Natural killer cell (primary cell): ENCODE measurements at regions not wholly inside any gene's neighbourhood (a gene's known extent, or its start where the extent isn't known, plus 50 kb on each side); places are given as distances from the start of the nearest gene placed in this dataset.

ENCODE experiments used
- ATAC-seq, 3 donors: fragments of 150-1000 bp in 2 of 3; fragments of 200-7000 bp in 1 of 3; cut with Tn5 transposase; 1 replicate in 1 of 3; 2 replicates in 2 of 3; pipeline ENCODE4 v1.10.0; 2021; ENCODE audit warnings: mild to moderate bottlenecking in 2 of 3, moderate library complexity in 2 of 3
- DNase-seq, 2 donors: peaks; one replicate each; pipeline versions ENCODE4 v3.0.0 to v3.0.0-alpha.2; 2013 to 2021; ENCODE audit warnings: mixed read lengths in 1 of 2
- H3K27ac ChIP-seq: one replicate; pipeline ENCODE4 v1.5.1; 2013; ENCODE audit warnings: mild to moderate bottlenecking, low read length
- H3K27me3 ChIP-seq: one replicate; pipeline ENCODE4 v1.6.1; 2013; ENCODE audit warnings: low read length; ENCODE audit not compliant: control insufficient read depth, insufficient read depth
- H3K36me3 ChIP-seq: one replicate; pipeline ENCODE4 v1.6.1; 2013; ENCODE audit warnings: low read length; ENCODE audit not compliant: control insufficient read depth, insufficient read depth
- H3K4me1 ChIP-seq: one replicate; pipeline ENCODE4 v1.6.1; 2013; ENCODE audit warnings: low read length; ENCODE audit not compliant: control insufficient read depth, insufficient read depth
- H3K4me3 ChIP-seq: one replicate; pipeline ENCODE4 v1.5.1; 2013; ENCODE audit warnings: low read length
- H3K9me3 ChIP-seq: one replicate; pipeline ENCODE4 v1.6.1; 2013; ENCODE audit warnings: low read length; ENCODE audit not compliant: control insufficient read depth, insufficient read depth
- H3K27ac Mint-ChIP-seq, 2 donors: one replicate each; pipeline ENCODE4 v1.8.0; 2022; ENCODE audit warnings: mild to moderate bottlenecking in 2 of 2, mixed read lengths in 2 of 2, moderate library complexity in 1 of 2
- H3K27me3 Mint-ChIP-seq, 2 donors: one replicate each; pipeline ENCODE4 v1.8.0; 2022; ENCODE audit warnings: low read depth in 2 of 2, mixed read lengths in 2 of 2
- H3K36me3 Mint-ChIP-seq: one replicate; pipeline ENCODE4 v1.8.0; 2022; ENCODE audit warnings: mixed read lengths
- H3K4me1 Mint-ChIP-seq, 2 donors: one replicate each; pipeline ENCODE4 v1.8.0; 2022; ENCODE audit warnings: mixed read lengths in 2 of 2
- H3K4me3 Mint-ChIP-seq: one replicate; pipeline ENCODE4 v1.8.0; 2022; ENCODE audit warnings: mild to moderate bottlenecking, moderate library complexity, mixed read lengths
- H3K9me3 Mint-ChIP-seq, 2 donors: one replicate each; pipeline ENCODE4 v1.8.0; 2022; ENCODE audit warnings: mixed read lengths in 2 of 2
- WGBS: methylation state at CpG from one replicate; pipeline ENCODE4 v1.1.7; 2013; ENCODE audit warnings: missing lambda C conversion rate; ENCODE audit not compliant: insufficient coverage; 5-methylcytosine and 5-hydroxymethylcytosine counted together
- intact Hi-C: fragments of 100-400 bp; cut with micrococcal nuclease; formaldehyde crosslinking; loops from one replicate; pipeline ENCODE4 v1.14.2; 2022
- TF ChIP-seq, protein P1 (sequence below): fragments of 200-600 bp; IDR thresholded peaks from one replicate; pipeline ENCODE4 v1.8.0; 2022; ENCODE audit warnings: antibody characterized with exemption

DNA sequence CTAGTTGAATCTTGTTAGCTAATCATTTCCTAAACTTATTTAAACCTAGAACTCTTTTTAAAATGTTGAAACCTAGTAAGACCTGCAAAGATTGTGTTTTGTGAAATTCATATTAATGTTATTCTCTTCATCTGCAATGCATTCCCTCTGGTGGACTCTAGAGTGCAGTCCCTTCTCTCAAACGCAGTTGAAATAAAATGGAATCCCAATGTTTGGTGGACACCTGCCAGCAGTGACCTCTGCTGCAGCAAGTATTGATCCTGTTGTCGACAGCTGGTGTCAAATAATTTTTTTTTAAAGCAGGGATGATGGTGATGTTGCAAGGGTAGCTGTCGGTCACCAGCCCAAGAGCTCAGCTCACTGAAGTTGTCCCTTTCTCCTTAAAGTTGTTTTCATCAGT lies 492.0 kb downstream of the ZIC3 start:
- H3K27ac Mint-ChIP-seq = no peak overlapping the region
- TF ChIP-seq, protein P1, sequence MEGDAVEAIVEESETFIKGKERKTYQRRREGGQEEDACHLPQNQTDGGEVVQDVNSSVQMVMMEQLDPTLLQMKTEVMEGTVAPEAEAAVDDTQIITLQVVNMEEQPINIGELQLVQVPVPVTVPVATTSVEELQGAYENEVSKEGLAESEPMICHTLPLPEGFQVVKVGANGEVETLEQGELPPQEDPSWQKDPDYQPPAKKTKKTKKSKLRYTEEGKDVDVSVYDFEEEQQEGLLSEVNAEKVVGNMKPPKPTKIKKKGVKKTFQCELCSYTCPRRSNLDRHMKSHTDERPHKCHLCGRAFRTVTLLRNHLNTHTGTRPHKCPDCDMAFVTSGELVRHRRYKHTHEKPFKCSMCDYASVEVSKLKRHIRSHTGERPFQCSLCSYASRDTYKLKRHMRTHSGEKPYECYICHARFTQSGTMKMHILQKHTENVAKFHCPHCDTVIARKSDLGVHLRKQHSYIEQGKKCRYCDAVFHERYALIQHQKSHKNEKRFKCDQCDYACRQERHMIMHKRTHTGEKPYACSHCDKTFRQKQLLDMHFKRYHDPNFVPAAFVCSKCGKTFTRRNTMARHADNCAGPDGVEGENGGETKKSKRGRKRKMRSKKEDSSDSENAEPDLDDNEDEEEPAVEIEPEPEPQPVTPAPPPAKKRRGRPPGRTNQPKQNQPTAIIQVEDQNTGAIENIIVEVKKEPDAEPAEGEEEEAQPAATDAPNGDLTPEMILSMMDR = no peak
- H3K9me3 Mint-ChIP-seq = peaks cover 0 to 4% of the 10 kb centered on the region in 2 donors

GRCh38 chrX:138058931-138059330 lies 493.0 kb downstream of the ZIC3 start:
- Histone ChIP-seq H3K4me3 (no peak overlapping the region), H3K4me1 (no peaks in the 10 kb centered on the region), H3K27ac (no peak overlapping the region), H3K36me3 (no peaks in the 10 kb centered on the region), H3K9me3 (no peaks in the 10 kb centered on the region), H3K27me3 (no peaks in the 10 kb centered on the region)
- Mint-ChIP-seq H3K4me3 (no peak overlapping the region), H3K36me3 (no peaks in the 10 kb centered on the region), H3K9me3 (peaks cover 0 to 4% of the 10 kb centered on the region in 2 donors), H3K27ac (no peak overlapping the region), H3K4me1 (no peaks in the 10 kb centered on the region), H3K27me3 (peaks cover 0 to 5% of the 10 kb centered on the region in 2 donors)
- intact Hi-C loops = no loop called here
- WGBS = 37% methylated on average over 3 of the region's 5 CpGs
- no peak for ATAC-seq
- no peak for DNase-seq
- TF ChIP-seq, protein P1 = no peak

More for the DNA sequence above, 492.0 kb downstream of the ZIC3 start:
- H3K4me1 Mint-ChIP-seq = no peaks in the 10 kb centered on the region
- Histone ChIP-seq H3K36me3 (no peaks in the 10 kb centered on the region), H3K27me3 (no peaks in the 10 kb centered on the region), H3K9me3 (no peaks in the 10 kb centered on the region), H3K4me3 (no peak overlapping the region), H3K4me1 (no peaks in the 10 kb centered on the region), H3K27ac (no peak overlapping the region)
- ATAC-seq (no peak), DNase-seq (no peak)
- H3K36me3 Mint-ChIP-seq = no peaks in the 10 kb centered on the region
- 78% methylated on average over 3 of the region's 3 CpGs for WGBS
- H3K27me3 Mint-ChIP-seq = peaks cover 0 to 5% of the 10 kb centered on the region in 2 donors
- intact Hi-C loops = no loop called here
- no peak overlapping the region for H3K4me3 Mint-ChIP-seq

- Mint-ChIP-seq H3K4me1 (no peaks in the 10 kb centered on the region), H3K4me3 (no peak overlapping the region), H3K27ac (no peak overlapping the region), H3K36me3 (no peaks in the 10 kb centered on the region), H3K9me3 (peaks cover 0 to 1% of the 10 kb centered on the region in 2 donors), H3K27me3 (peaks cover 0 to 7% of the 10 kb centered on the region in 2 donors)
- no peak for ATAC-seq
- DNase-seq = no peak
- Histone ChIP-seq H3K9me3 (no peaks in the 10 kb centered on the region), H3K27me3 (no peaks in the 10 kb centered on the region), H3K36me3 (no peaks in the 10 kb centered on the region), H3K4me3 (no peak overlapping the region), H3K27ac (no peak overlapping the region), H3K4me1 (no peaks in the 10 kb centered on the region)
- TF ChIP-seq, protein P1 = no peak
- intact Hi-C loops = no loop called here
These were observed 501.5 kb downstream of the ZIC3 start for GRCh38 chrX:138067415-138067814.

DNA sequence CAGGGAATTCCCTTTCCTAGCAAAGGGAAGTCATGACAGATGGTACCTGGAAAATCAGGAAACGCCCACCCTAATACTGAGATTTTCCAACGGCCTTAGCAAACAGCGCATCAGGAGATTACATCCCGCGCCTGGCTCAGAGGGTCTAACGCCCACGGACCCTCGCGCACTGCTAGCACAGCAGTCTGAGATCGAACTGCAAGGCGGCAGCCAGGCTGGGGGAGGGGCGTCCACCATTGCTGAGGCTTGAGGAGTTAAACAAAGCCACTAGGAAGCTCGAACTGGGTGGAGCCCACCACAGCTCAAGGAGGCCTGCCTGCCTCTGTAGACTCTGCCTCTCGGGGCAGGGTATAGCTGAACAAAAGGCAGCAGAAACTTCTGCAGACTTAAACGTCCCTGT lies 507.7 kb downstream of the ZIC3 start:
- H3K4me3 ChIP-seq = no peak overlapping the region
- H3K4me1 Mint-ChIP-seq = no peaks in the 10 kb centered on the region
- H3K9me3 Mint-ChIP-seq = peaks cover 2 to 15% of the 10 kb centered on the region in 2 donors
- WGBS = 87% methylated on average over 15 of the region's 15 CpGs
- H3K27ac ChIP-seq = no peak overlapping the region
- ATAC-seq = no peak
- intact Hi-C loops = no loop called here
- no peaks in the 10 kb centered on the region for H3K9me3 ChIP-seq
- H3K27ac Mint-ChIP-seq = no peak overlapping the region
- no peaks in the 10 kb centered on the region for H3K36me3 ChIP-seq
- no peaks in the 10 kb centered on the region for H3K36me3 Mint-ChIP-seq
- TF ChIP-seq, protein P1 = no peak
- no peak overlapping the region for H3K4me3 Mint-ChIP-seq
- no peaks in the 10 kb centered on the region for H3K4me1 ChIP-seq
- DNase-seq = no peak
- H3K27me3 ChIP-seq = no peaks in the 10 kb centered on the region
- peaks cover 0 to 7% of the 10 kb centered on the region in 2 donors for H3K27me3 Mint-ChIP-seq
